ENCODE measurements at regions not wholly inside any gene's neighbourhood (a gene's known extent, or its start where the extent isn't known, plus 50 kb on each side); places are given as distances from the start of the nearest gene placed in this dataset.
"Not testable (repeated sequence)": the region's sequence is repeated elsewhere in the genome, so short reads cannot be mapped to it uniquely, and the experiment has no call there.

GRCh38 chr1:120531455-120531854 lies 116.6 kb downstream of the NBPF8 start:
- H3K4me1 Mint-ChIP-seq, result peaks cover 20% of the 10 kb centered on the region
- not testable (repeated sequence) for ATAC-seq; H3K9me3 Mint-ChIP-seq; DNase-seq; H3K36me3 Mint-ChIP-seq (ENCODE audit: low read depth); H3K4me3 Mint-ChIP-seq; H3K27me3 Mint-ChIP-seq; H3K27ac Mint-ChIP-seq

- peak overlapping the region; percentile 90 for H3K27ac Mint-ChIP-seq
- peak; percentile 88 for ATAC-seq
- H3K9me3 Mint-ChIP-seq; H3K27me3 Mint-ChIP-seq; DNase-seq; H3K36me3 Mint-ChIP-seq (ENCODE audit: low read depth): not testable (repeated sequence)
- H3K4me3 Mint-ChIP-seq, result peak overlapping the region; percentile 61
- peaks cover 20% of the 10 kb centered on the region for H3K4me1 Mint-ChIP-seq
These were observed 119.7 kb downstream of the NBPF8 start for GRCh38 chr1:120534361-120535047.

GRCh38 chr1:120535052-120535451 lies 120.2 kb downstream of the NBPF8 start:
- H3K4me3 Mint-ChIP-seq, result peak overlapping the region; percentile 61
- H3K9me3 Mint-ChIP-seq; H3K36me3 Mint-ChIP-seq (ENCODE audit: low read depth); DNase-seq; H3K27me3 Mint-ChIP-seq: not testable (repeated sequence)
- peak overlapping the region; percentile 90 for H3K27ac Mint-ChIP-seq
- peak; percentile 69 for ATAC-seq
- peaks cover 20% of the 10 kb centered on the region for H3K4me1 Mint-ChIP-seq

GRCh38 chr1:120541394-120541793 lies 126.6 kb downstream of the NBPF8 start:
- H3K4me1 Mint-ChIP-seq; H3K27me3 Mint-ChIP-seq; DNase-seq; H3K27ac Mint-ChIP-seq; H3K4me3 Mint-ChIP-seq; H3K9me3 Mint-ChIP-seq; ATAC-seq; H3K36me3 Mint-ChIP-seq (ENCODE audit: low read depth): not testable (repeated sequence)

GRCh38 chr1:120542365-120542764 lies 127.5 kb downstream of the NBPF8 start:
- H3K36me3 Mint-ChIP-seq (ENCODE audit: low read depth); ATAC-seq; H3K9me3 Mint-ChIP-seq; H3K27me3 Mint-ChIP-seq; H3K4me1 Mint-ChIP-seq; H3K27ac Mint-ChIP-seq; H3K4me3 Mint-ChIP-seq; DNase-seq: not testable (repeated sequence)

GRCh38 chr1:120542940-120543339 lies 128.1 kb downstream of the NBPF8 start:
- H3K4me3 Mint-ChIP-seq; H3K4me1 Mint-ChIP-seq; H3K27me3 Mint-ChIP-seq; H3K36me3 Mint-ChIP-seq (ENCODE audit: low read depth); ATAC-seq; DNase-seq; H3K27ac Mint-ChIP-seq; H3K9me3 Mint-ChIP-seq: not testable (repeated sequence)

GRCh38 chr1:120544434-120544833 lies 129.6 kb downstream of the NBPF8 start:
- DNase-seq, result peak; percentile 87
- H3K4me3 Mint-ChIP-seq, H3K4me1 Mint-ChIP-seq: not testable (repeated sequence)

GRCh38 chr1:120550335-120550734 lies 135.5 kb downstream of the NBPF8 start:
- H3K4me3 Mint-ChIP-seq; H3K4me1 Mint-ChIP-seq; DNase-seq; H3K36me3 Mint-ChIP-seq (ENCODE audit: low read depth); ATAC-seq; H3K9me3 Mint-ChIP-seq; H3K27me3 Mint-ChIP-seq; H3K27ac Mint-ChIP-seq: not testable (repeated sequence)

More at GRCh38 chr1:120544434-120544833, 129.6 kb downstream of the NBPF8 start:
- peak; percentile 90 for ATAC-seq
- not testable (repeated sequence) for H3K9me3 Mint-ChIP-seq; H3K27ac Mint-ChIP-seq; H3K36me3 Mint-ChIP-seq (ENCODE audit: low read depth); H3K27me3 Mint-ChIP-seq

- not testable (repeated sequence) for ATAC-seq; H3K27me3 Mint-ChIP-seq; H3K4me1 Mint-ChIP-seq; H3K36me3 Mint-ChIP-seq (ENCODE audit: low read depth); DNase-seq; H3K4me3 Mint-ChIP-seq; H3K9me3 Mint-ChIP-seq; H3K27ac Mint-ChIP-seq
These were observed 137.4 kb downstream of the NBPF8 start for GRCh38 chr1:120552190-120552589.

GRCh38 chr1:120557605-120558302 lies 142.9 kb downstream of the NBPF8 start:
- ATAC-seq; H3K9me3 Mint-ChIP-seq; DNase-seq; H3K27me3 Mint-ChIP-seq; H3K36me3 Mint-ChIP-seq (ENCODE audit: low read depth); H3K27ac Mint-ChIP-seq: not testable (repeated sequence)
- peaks cover 11% of the 10 kb centered on the region for H3K4me1 Mint-ChIP-seq
- H3K4me3 Mint-ChIP-seq, result peak overlapping the region; percentile 59

- ATAC-seq (peak; percentile 76), DNase-seq (peak; percentile 66)
- peaks cover 11% of the 10 kb centered on the region for H3K4me1 Mint-ChIP-seq
- not testable (repeated sequence) for H3K27me3 Mint-ChIP-seq; H3K27ac Mint-ChIP-seq; H3K36me3 Mint-ChIP-seq (ENCODE audit: low read depth); H3K9me3 Mint-ChIP-seq
- H3K4me3 Mint-ChIP-seq, result peak overlapping the region; percentile 57
These were observed 143.6 kb downstream of the NBPF8 start for GRCh38 chr1:120558303-120559060.

- ATAC-seq; DNase-seq; H3K4me1 Mint-ChIP-seq; H3K27ac Mint-ChIP-seq; H3K27me3 Mint-ChIP-seq; H3K9me3 Mint-ChIP-seq; H3K4me3 Mint-ChIP-seq; H3K36me3 Mint-ChIP-seq (ENCODE audit: low read depth): not testable (repeated sequence)
These were observed 146.9 kb downstream of the NBPF8 start for GRCh38 chr1:120561767-120562166.

- not testable (repeated sequence) for H3K4me1 Mint-ChIP-seq; H3K36me3 Mint-ChIP-seq (ENCODE audit: low read depth); H3K4me3 Mint-ChIP-seq; H3K27me3 Mint-ChIP-seq; H3K27ac Mint-ChIP-seq; DNase-seq; H3K9me3 Mint-ChIP-seq; ATAC-seq
These were observed 150.6 kb downstream of the NBPF8 start for GRCh38 chr1:120565396-120565795.

GRCh38 chr1:120567620-120568019 lies 152.8 kb downstream of the NBPF8 start:
- ATAC-seq; H3K9me3 Mint-ChIP-seq; H3K4me3 Mint-ChIP-seq; H3K4me1 Mint-ChIP-seq; H3K36me3 Mint-ChIP-seq (ENCODE audit: low read depth); H3K27ac Mint-ChIP-seq; H3K27me3 Mint-ChIP-seq; DNase-seq: not testable (repeated sequence)

GRCh38 chr1:120575201-120575600 lies 148.5 kb upstream of the NBPF26 start:
- not testable (repeated sequence) for H3K27ac Mint-ChIP-seq; DNase-seq; H3K36me3 Mint-ChIP-seq (ENCODE audit: low read depth); H3K9me3 Mint-ChIP-seq; H3K4me3 Mint-ChIP-seq; ATAC-seq; H3K27me3 Mint-ChIP-seq; H3K4me1 Mint-ChIP-seq
